Fibroblast of mammary gland (primary cell): ENCODE measurements at regions not wholly inside any gene's neighbourhood (a gene's known extent, or its start where the extent isn't known, plus 50 kb on each side); places are given as distances from the start of the nearest gene placed in this dataset.

Experiments used
- DNase-seq: peaks from one replicate; pipeline ENCODE4 v3.0.0-alpha.2; 2010; ENCODE audit warnings: low read depth
- H3K4me3 ChIP-seq: 2 replicates; pipeline ENCODE4 v1.5.1; 2011; ENCODE audit warnings: low read depth, mild to moderate bottlenecking, low read length, moderate library complexity; ENCODE audit not compliant: control insufficient read depth
- CTCF ChIP-seq: conservative IDR thresholded peaks from 2 replicates; pipeline ENCODE4 v1.5.1; 2011; ENCODE audit warnings: low read depth, low read length, inconsistent platforms; ENCODE audit not compliant: control insufficient read depth, insufficient read depth

- no peak for DNase-seq
- H3K4me3 ChIP-seq, result no peak overlapping the region
- no peak for TF ChIP-seq CTCF
Observed at GRCh38 chr17:34458266-34458665, 95.2 kb upstream of the CCL1 start.

GRCh38 chr17:34456121-34456520 is 93.1 kb upstream of the CCL1 start:
- no peak for TF ChIP-seq CTCF
- H3K4me3 ChIP-seq, result no peak overlapping the region
- DNase-seq, result no peak

DNA sequence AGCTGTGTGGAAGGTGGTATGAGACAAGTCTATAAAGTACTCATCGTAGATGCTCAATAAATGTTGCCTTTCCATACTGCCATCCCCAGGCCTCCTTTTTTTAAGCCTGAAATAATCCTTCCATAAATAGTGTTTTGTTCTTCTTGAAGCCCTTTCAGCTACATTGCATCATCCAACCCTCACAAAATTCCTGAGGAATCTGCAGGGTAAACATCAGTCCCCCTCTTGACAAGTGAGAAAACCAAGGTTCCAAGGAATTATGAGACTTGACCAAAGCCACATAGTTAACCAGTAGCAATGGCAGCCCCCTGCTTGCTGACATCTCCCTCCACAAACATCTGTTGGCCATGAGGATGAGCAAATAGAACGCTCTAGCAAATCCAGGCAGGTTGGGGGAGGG is 89.7 kb upstream of the CCL1 start:
- DNase-seq, result no peak
- no peak for TF ChIP-seq CTCF
- no peak overlapping the region for H3K4me3 ChIP-seq

- H3K4me3 ChIP-seq, result no peak overlapping the region
- no peak for TF ChIP-seq CTCF
- DNase-seq, result no peak
Observed at GRCh38 chr17:34451313-34451712, 88.3 kb upstream of the CCL1 start.

DNA sequence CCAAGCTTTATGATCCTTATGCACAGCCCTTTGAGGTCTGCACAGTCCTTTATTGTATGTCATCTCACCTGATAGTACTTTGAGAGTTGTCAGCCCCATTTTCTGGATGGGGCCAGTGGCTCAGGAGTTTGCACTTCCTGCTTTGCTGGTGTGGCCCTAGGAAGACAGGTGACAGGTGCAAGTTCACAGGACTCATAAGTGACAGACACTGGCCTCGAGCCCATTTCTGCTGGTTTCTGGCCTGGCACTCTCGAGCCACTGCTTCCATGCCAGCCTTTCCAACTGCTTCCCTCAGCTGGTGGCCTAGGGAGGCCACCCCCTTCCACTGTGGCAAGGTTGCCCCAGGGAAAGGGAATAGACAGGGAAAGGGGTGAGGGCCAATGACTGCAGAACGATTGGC is 84.4 kb upstream of the CCL1 start:
- no peak overlapping the region for H3K4me3 ChIP-seq
- DNase-seq, result no peak
- no peak for TF ChIP-seq CTCF

GRCh38 chr17:34445101-34445500 is 82.1 kb upstream of the CCL1 start:
- no peak for DNase-seq
- TF ChIP-seq CTCF, result no peak

More at GRCh38 chr17:34445101-34445500, 82.1 kb upstream of the CCL1 start:
- no peak overlapping the region for H3K4me3 ChIP-seq
